ENCODE measurements at regions not wholly inside any gene's neighbourhood (a gene's known extent, or its start where the extent isn't known, plus 50 kb on each side); places are given as distances from the start of the nearest gene placed in this dataset.

DNA sequence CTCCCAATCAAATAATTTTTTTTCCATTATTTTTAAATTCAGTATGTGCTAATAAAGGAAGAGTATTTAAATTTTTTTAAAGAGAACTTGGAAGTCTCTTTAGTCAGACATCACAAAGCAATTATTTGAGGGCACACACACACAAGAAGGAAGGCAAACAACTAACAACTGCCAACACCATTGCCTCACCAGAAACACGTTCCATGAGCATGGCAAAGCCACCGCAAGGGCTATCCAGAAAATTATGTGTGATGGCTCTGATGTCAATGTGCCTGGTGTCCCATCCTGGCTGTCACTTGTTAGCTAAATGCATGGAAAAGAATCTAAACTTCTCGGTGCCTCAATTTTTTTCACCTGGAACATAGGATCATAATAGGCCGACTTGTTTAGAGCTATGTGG lies 262.9 kb downstream of the SEC16B start:
- in situ Hi-C loops (cut with HindIII; ENCODE audit: low pct_unique_long_range_greater_than_20kb, low sequenced_read_pairs): no loop called here
- no peaks in the 10 kb centered on the region for H3K36me3 ChIP-seq (ENCODE audit: control insufficient read depth, insufficient read depth, low read length)
- DNase-seq (ENCODE audit: low read depth, low spot score) (no peak), ATAC-seq (no peak)
- H3K4me3 ChIP-seq (ENCODE audit: low read depth in 2 of 2, low read length in 2 of 2): no peak overlapping the region
- ChIA-PET CTCF (no interaction called here), POLR2A (no interaction called here)
- peaks cover 2% of the 10 kb centered on the region; the same call in 1 of the 2 replicates for H3K27me3 ChIP-seq (ENCODE audit: control insufficient read depth, insufficient read depth, low read length)
- no TSS peak for BruUV-seq (replicated peaks)
- TF ChIP-seq POLR2AphosphoS5 (IDR thresholded peaks at IDR 0.05; ENCODE audit: low read depth, low read length): no peak
- no peak for TF ChIP-seq TCF7L2 (IDR thresholded peaks at IDR 0.05; ENCODE audit: low read depth, low read length)
- TF ChIP-seq SIN3A (IDR thresholded peaks at IDR 0.05; ENCODE audit: borderline replicate concordance, insufficient read depth, low read depth, low read length): no peak
- TF ChIP-seq CTCF (IDR thresholded peaks at IDR 0.05): no peak
- TF ChIP-seq, protein P1, sequence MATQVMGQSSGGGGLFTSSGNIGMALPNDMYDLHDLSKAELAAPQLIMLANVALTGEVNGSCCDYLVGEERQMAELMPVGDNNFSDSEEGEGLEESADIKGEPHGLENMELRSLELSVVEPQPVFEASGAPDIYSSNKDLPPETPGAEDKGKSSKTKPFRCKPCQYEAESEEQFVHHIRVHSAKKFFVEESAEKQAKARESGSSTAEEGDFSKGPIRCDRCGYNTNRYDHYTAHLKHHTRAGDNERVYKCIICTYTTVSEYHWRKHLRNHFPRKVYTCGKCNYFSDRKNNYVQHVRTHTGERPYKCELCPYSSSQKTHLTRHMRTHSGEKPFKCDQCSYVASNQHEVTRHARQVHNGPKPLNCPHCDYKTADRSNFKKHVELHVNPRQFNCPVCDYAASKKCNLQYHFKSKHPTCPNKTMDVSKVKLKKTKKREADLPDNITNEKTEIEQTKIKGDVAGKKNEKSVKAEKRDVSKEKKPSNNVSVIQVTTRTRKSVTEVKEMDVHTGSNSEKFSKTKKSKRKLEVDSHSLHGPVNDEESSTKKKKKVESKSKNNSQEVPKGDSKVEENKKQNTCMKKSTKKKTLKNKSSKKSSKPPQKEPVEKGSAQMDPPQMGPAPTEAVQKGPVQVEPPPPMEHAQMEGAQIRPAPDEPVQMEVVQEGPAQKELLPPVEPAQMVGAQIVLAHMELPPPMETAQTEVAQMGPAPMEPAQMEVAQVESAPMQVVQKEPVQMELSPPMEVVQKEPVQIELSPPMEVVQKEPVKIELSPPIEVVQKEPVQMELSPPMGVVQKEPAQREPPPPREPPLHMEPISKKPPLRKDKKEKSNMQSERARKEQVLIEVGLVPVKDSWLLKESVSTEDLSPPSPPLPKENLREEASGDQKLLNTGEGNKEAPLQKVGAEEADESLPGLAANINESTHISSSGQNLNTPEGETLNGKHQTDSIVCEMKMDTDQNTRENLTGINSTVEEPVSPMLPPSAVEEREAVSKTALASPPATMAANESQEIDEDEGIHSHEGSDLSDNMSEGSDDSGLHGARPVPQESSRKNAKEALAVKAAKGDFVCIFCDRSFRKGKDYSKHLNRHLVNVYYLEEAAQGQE (IDR thresholded peaks at IDR 0.05; ENCODE audit: insufficient read depth in 1 of 2, low read depth in 2 of 2, low read length in 1 of 2): no peak
- no peaks in the 10 kb centered on the region for H3K4me1 ChIP-seq (ENCODE audit: control insufficient read depth, insufficient read depth, low read length)
- intact Hi-C loops (cut with micrococcal nuclease; ENCODE audit: unreplicated experiment): no loop called here
- no peaks in the 10 kb centered on the region for H3K9me3 ChIP-seq (ENCODE audit: control insufficient read depth, insufficient read depth, low read depth, low read length)
- no peak overlapping the region for H3K27ac ChIP-seq (ENCODE audit: low read length)

GRCh38 chr1:177705839-177706238 lies 264.0 kb downstream of the SEC16B start:
- in situ Hi-C loops (cut with HindIII; ENCODE audit: low pct_unique_long_range_greater_than_20kb, low sequenced_read_pairs) (no loop called here), intact Hi-C loops (cut with micrococcal nuclease; ENCODE audit: unreplicated experiment) (no loop called here)
- ChIA-PET POLR2A (no interaction called here), CTCF (no interaction called here)
- peaks cover 2% of the 10 kb centered on the region; the same call in 1 of the 2 replicates for H3K27me3 ChIP-seq (ENCODE audit: control insufficient read depth, insufficient read depth, low read length)
- H3K36me3 ChIP-seq (ENCODE audit: control insufficient read depth, insufficient read depth, low read length): no peaks in the 10 kb centered on the region
- no peak for DNase-seq (ENCODE audit: low read depth, low spot score)
- no peak overlapping the region for H3K4me3 ChIP-seq (ENCODE audit: low read depth in 2 of 2, low read length in 2 of 2)
- no peak overlapping the region for H3K27ac ChIP-seq (ENCODE audit: low read length)
- TF ChIP-seq POLR2AphosphoS5 (IDR thresholded peaks at IDR 0.05; ENCODE audit: low read depth, low read length): no peak
- H3K9me3 ChIP-seq (ENCODE audit: control insufficient read depth, insufficient read depth, low read depth, low read length): no peaks in the 10 kb centered on the region
- no peaks in the 10 kb centered on the region for H3K4me1 ChIP-seq (ENCODE audit: control insufficient read depth, insufficient read depth, low read length)
- ATAC-seq: no peak
- BruUV-seq (replicated peaks): no TSS peak

DNA sequence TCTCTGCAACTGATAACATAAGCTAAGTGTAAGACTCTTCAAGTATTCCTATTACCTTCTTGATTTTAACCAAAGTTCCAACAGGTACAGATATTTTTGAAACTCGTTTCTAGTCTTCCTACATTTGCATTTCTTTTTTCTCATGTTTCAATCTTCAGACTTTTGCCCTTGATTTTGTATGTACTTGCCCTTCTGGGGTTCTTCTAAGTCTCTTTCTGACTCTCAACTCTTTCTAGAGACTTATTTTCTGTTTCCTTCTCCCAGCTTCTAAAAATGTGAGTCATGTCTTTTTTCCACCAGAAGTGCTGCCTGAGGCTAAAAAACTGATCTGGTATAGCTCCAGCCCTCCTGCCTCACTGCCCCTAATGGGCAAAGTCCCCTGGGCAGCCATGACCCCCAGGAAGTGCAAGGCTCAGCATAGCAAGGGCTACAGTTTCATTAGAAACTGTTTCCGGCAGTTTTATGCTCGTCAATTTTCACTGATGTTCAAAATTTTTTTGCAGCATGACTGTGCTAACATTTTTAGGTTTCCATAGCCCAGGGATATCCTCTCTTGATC lies 265.9 kb downstream of the SEC16B start:
- intact Hi-C loops (cut with micrococcal nuclease; ENCODE audit: unreplicated experiment) (no loop called here), in situ Hi-C loops (cut with HindIII; ENCODE audit: low pct_unique_long_range_greater_than_20kb, low sequenced_read_pairs) (no loop called here)
- TF ChIP-seq, protein P1 (IDR thresholded peaks at IDR 0.05; ENCODE audit: insufficient read depth in 1 of 2, low read depth in 2 of 2, low read length in 1 of 2): no peak
- TF ChIP-seq CTCF (IDR thresholded peaks at IDR 0.05) (no peak), SIN3A (IDR thresholded peaks at IDR 0.05; ENCODE audit: borderline replicate concordance, insufficient read depth, low read depth, low read length) (no peak), TCF7L2 (IDR thresholded peaks at IDR 0.05; ENCODE audit: low read depth, low read length) (no peak), POLR2AphosphoS5 (IDR thresholded peaks at IDR 0.05; ENCODE audit: low read depth, low read length) (no peak)
- ChIA-PET CTCF (no interaction called here), POLR2A (no interaction called here)
- H3K27ac ChIP-seq (ENCODE audit: low read length): no peak overlapping the region
- no peaks in the 10 kb centered on the region for H3K36me3 ChIP-seq (ENCODE audit: control insufficient read depth, insufficient read depth, low read length)
- peaks cover 2% of the 10 kb centered on the region; the same call in 1 of the 2 replicates for H3K27me3 ChIP-seq (ENCODE audit: control insufficient read depth, insufficient read depth, low read length)
- BruUV-seq (replicated peaks): no TSS peak
- H3K4me1 ChIP-seq (ENCODE audit: control insufficient read depth, insufficient read depth, low read length): no peaks in the 10 kb centered on the region
- no peak overlapping the region for H3K4me3 ChIP-seq (ENCODE audit: low read depth in 2 of 2, low read length in 2 of 2)
- no peaks in the 10 kb centered on the region for H3K9me3 ChIP-seq (ENCODE audit: control insufficient read depth, insufficient read depth, low read depth, low read length)
- DNase-seq (ENCODE audit: low read depth, low spot score) (no peak), ATAC-seq (no peak)

All from Panc1 (cell line).